Left ventricle myocardium superior (tissue), 1 donor: ENCODE measurements at regions not wholly inside any gene's neighbourhood (a gene's known extent, or its start where the extent isn't known, plus 50 kb on each side); places are given as distances from the start of the nearest gene placed in this dataset.
A peak's percentile ranks its signal among the peaks of the same experiment; 100 is the strongest.

Experiments used
- ATAC-seq: fragments of 200-7000 bp; cut with Tn5 transposase; one replicate; pipeline ENCODE4 v1.9.1; 2020; ENCODE audit warnings: mild to moderate bottlenecking, moderate library complexity
- DNase-seq: peaks from one replicate; pipeline ENCODE4 v3.0.0-alpha.2; 2020
- intact Hi-C: fragments of 100-400 bp; cut with micrococcal nuclease; formaldehyde crosslinking; loops from one replicate; pipeline ENCODE4 v1.11.0; 2022
- donor health status: DM: no; HTN: yes; CAD: no; lungs with severe emphysema.

GRCh38 chr18:73766910-73767515, 380.6 kb downstream of the FBXO15 start:
- ATAC-seq (no peak), DNase-seq (no peak)
- intact Hi-C loops, result no loop called here

- ATAC-seq (no peak), DNase-seq (no peak)
- intact Hi-C loops, result no loop called here
Measured at GRCh38 chr18:73758446-73758845, 389.2 kb downstream of the FBXO15 start.

GRCh38 chr18:73756256-73757091, 391.2 kb downstream of the FBXO15 start:
- intact Hi-C loops, result no loop called here
- no peak for DNase-seq
- ATAC-seq, result no peak

GRCh38 chr18:73752965-73753364, 394.7 kb downstream of the FBXO15 start:
- intact Hi-C loops, result no loop called here
- ATAC-seq (no peak), DNase-seq (no peak)

- intact Hi-C loops, result no loop called here
- ATAC-seq (no peak), DNase-seq (no peak)
Measured at GRCh38 chr18:73752546-73752945, 395.1 kb downstream of the FBXO15 start.

DNA sequence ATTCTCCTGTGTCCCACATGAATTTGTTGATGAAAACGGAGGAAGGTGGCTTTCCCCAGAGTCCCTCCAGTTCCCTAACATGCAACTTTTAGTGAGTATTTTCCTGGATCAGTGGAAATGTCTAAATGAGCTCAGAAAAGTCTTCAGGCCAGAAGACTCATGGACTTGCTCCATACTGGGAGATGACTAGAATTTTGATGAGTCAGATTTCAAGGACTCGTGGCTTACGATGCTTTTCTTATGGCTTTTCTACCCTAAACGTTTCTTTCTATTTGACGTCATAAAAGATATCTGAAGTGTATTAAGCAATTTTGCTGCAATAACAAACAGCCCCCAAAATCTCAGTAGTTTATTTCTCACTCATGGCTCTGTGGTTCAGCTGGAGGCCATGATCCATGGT, 397.6 kb downstream of the FBXO15 start:
- ATAC-seq (no peak), DNase-seq (no peak)
- intact Hi-C loops, result no loop called here

DNA sequence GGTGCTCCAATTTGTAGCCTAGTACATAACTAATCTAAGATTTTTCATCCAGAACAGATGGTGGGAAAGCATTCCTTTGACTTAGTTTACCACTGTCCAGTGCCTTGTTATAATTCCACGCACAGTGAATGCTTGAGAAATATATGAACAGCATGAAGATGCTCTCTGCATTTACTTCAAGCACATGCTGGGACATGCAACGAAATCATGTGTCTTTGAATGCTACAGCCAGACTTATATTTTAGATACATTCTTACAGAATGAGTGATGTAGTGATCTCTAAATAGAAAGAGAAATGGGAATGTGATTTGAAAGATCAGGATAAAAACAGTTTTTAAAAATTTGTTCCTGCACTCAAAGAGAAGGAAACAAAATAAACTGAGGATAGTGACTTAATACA, 398.3 kb downstream of the FBXO15 start:
- no peak for ATAC-seq
- intact Hi-C loops, result no loop called here

DNA sequence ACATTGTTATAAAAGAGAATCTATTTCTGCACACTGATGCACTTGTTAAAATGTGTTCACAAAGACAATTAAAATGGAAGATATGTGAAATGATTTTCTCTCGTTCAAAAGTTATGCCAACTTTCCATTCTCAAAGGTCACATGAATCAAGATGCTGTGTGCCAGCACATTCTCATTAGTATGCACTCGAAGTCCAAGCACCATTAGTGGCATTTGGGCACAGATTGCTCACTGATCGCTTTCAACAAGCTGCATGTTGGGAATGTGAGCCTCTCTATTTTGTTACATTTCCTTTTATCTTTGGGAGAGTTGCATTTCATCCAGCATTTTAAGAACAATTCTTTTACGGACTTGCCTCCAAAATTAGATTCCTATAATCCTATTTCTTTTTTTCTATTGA, 398.9 kb downstream of the FBXO15 start:
- intact Hi-C loops, result no loop called here
- no peak for ATAC-seq

More for the DNA sequence above, 398.3 kb downstream of the FBXO15 start:
- no peak for DNase-seq

GRCh38 chr18:73746101-73746500, 401.5 kb downstream of the FBXO15 start:
- DNase-seq (no peak), ATAC-seq (no peak)
- intact Hi-C loops, result no loop called here

More for the DNA sequence above, 398.9 kb downstream of the FBXO15 start:
- DNase-seq, result no peak

DNA sequence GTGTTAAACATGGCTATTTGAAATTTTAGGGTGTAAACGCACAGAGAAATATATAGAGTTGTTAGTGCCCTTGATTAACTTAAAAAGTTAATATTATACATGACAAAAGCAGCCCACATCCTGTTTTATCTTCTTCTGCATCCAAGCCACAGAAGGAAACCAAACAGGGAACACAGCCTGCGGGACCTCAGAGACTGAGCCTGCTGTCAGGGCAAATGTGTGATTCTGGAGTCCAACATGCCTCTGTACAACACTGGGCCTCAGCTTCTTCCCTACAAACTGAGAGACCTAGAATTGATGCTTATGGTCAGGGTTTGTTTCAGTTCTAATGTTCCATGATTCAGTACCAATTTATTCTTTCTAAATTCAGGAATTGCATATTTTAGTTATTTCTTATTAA, 404.7 kb downstream of the FBXO15 start:
- intact Hi-C loops, result no loop called here
- ATAC-seq, result no peak

DNA sequence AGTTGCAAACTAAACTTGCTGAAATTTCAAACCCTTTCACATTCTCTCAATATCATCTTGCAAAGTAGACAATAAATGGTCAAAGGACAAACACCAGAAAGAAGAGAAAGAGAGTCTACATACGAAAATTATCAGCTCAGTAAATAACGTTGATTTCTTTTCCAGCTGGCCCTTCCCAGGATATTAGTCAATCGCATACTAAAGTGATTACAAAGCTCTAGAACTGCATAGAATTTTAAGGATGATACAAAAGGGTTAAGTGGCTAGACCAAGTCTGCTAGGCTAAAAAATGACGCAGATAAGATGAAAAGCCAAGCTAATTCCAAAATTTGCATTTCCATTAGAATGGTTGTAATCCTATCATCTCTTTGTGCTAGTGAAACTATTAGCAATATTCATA, 405.7 kb downstream of the FBXO15 start:
- ATAC-seq, result no peak
- intact Hi-C loops, result no loop called here

More for the DNA sequence above, 404.7 kb downstream of the FBXO15 start:
- DNase-seq, result no peak

GRCh38 chr18:73739098-73739497, 408.5 kb downstream of the FBXO15 start:
- ATAC-seq (no peak), DNase-seq (no peak)
- intact Hi-C loops, result no loop called here

More for the DNA sequence above, 405.7 kb downstream of the FBXO15 start:
- DNase-seq, result no peak

DNA sequence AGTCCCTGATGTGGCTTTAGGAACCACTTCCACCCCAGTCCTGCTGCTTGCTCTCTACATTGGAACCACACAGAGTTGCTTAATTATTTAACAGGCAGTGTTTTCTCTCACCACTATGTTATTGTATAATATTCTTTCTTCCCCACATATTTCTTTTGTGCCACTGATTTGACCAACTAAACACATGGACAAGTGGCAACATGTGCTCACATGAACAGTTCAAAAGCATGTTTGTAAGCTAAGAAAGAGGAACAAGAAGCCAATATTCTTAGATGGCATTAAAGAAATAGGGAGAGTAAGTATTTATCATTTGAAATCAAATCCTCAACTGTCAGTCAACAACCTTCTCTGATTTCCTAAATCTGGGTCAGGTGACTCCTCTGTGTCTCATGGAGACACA, 409.6 kb downstream of the FBXO15 start:
- no peak for DNase-seq
- ATAC-seq, result no peak
- intact Hi-C loops, result no loop called here

DNA sequence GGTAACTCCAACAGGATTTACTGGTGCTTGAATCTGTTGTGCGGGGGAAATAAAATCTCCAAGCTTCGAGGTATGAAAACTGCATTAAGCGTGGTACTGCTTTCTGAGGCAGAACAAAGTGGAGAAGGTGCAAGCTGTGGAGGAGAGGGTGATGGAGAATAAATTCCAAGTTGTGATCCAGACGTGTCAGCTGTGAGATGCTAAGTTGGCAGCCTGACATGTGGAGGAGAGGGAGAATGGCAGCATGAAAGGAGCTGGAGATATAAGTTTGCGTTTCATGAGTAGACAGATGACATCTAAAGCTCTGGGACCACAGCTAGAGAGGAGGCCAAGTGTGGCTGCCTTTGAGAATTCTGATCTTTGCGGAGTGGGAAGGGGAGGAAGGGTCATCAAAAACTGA, 411.8 kb downstream of the FBXO15 start:
- intact Hi-C loops, result no loop called here
- ATAC-seq (no peak), DNase-seq (no peak)

DNA sequence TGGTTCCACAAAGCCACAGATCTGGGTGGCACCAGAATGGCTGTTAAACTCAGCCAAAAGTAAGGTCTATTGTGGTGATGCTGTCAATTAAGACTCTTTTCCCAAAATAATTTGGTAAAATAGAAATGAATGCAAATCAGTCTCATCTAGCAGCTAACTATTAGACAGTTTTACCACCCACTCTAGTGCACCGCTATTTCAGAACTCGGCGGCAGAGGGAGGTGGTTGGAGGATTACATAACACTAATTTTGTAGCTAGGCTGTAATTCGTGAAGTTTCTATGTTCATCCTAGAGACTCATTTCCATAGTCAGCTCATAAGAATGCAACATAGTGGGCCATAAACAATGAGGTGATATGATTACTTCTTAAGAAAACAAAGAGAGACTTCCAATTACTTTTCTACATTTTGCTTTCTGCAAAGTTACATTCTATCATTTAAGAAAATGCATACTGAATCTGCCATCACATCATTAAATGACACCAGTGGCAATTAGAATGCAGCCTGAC, 413.8 kb downstream of the FBXO15 start:
- ATAC-seq (no peak), DNase-seq (no peak)
- intact Hi-C loops, result no loop called here

- intact Hi-C loops, result no loop called here
- no peak for ATAC-seq
- DNase-seq, result no peak
Measured at GRCh38 chr18:73733376-73733775, 414.3 kb downstream of the FBXO15 start.

GRCh38 chr18:73728657-73729056, 419.0 kb downstream of the FBXO15 start:
- no peak for DNase-seq
- intact Hi-C loops, result no loop called here
- no peak for ATAC-seq

GRCh38 chr18:73724958-73725357, 422.7 kb downstream of the FBXO15 start:
- intact Hi-C loops, result no loop called here
- ATAC-seq (no peak), DNase-seq (no peak)

DNA sequence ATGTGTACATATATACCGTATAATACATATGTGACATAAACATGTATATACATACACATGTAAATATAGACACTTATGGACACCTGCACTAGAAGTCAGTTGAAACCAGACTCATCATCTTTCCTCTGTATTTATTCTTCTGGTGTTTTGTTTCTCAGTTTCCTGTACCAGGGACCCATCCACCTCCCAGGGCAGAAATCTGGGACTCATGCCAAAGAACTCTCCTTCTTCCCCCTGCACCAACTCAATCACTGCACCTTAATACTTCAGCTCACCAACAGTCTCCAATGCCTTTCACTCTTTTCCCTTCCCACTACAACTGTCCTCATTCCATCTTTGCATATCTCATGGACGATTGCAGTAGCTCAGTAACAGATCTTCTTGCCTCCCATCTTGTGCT, 428.0 kb downstream of the FBXO15 start:
- ATAC-seq (no peak), DNase-seq (no peak)
- intact Hi-C loops, result no loop called here

DNA sequence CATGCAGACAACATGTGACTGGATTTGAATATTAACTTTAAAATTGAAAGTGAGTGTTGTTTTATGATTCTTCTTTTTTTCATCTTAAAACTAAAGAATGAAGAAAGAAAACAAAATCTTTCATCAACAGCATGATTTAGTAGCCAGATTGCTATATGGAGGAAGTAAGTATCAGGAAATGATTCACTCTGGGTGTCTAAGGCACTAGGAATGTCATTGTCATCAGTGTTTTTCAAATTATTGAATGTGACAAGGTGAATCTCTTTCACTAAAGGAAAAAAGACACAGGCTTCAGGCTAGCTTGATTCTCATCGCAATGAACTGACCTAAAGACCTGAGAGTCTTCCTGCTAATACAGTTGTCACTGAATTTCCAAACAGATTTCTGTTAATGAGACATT, 430.1 kb downstream of the FBXO15 start:
- DNase-seq (no peak), ATAC-seq (no peak)
- intact Hi-C loops, result no loop called here

DNA sequence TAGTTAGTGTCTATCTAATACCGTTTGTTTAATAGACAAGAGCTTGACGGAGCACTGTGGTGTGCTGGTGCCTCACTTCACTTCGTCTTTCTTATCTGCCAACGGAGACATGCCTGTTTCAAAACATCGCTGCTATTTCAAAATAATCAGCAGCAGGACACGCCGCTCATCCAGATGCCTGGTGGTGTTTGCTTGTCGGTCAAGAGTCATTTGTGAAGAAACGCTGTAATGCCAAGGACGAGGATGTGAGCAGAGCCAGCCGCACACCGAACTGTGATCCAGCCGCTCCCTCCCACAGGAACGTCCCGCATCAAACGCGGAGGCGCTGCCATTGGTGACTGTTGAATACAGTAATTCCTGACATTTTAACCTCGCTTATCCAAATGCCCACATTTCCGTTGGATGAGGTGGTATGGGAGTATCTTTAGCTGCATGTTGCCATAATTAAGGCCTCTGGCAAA, 432.4 kb downstream of the FBXO15 start:
- intact Hi-C loops, result no loop called here
- ATAC-seq (peak; percentile 22), DNase-seq (peak; percentile 33)
